ENCODE measurements at regions not wholly inside any gene's neighbourhood (a gene's known extent, or its start where the extent isn't known, plus 50 kb on each side); places are given as distances from the start of the nearest gene placed in this dataset.
"Not testable (repeated sequence)": the region's sequence is repeated elsewhere in the genome, so short reads cannot be mapped to it uniquely, and the experiment has no call there.

GRCh38 chr5:100694100-100694499 lies 158.9 kb downstream of the FAM174A start:
- DNase-seq: no peak

- DNase-seq: no peak
Measured at GRCh38 chr5:100697970-100698369, 162.8 kb downstream of the FAM174A start.

- DNase-seq: no peak
Measured at GRCh38 chr5:100706776-100707175, 171.6 kb downstream of the FAM174A start.

- no peak for DNase-seq
Measured at GRCh38 chr5:100708645-100709171, 173.5 kb downstream of the FAM174A start.

DNA sequence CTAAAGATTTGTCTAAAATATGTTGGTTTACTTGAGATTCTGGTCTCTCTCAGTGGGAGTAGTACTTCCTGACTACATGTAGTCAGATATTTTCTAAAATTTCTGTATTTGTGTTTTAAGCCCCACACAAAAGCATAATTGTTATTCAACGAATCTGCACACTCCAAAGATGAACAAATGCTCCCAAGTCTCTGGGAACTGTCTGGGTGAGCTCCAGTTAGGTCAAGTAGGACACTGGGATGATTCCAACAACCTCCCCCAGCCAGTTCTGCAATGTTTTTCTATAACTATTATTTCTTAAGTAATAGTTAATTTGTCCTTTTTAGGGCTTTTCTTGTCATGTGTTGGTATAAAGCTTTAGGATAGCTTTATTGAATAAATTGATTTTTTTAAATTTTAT lies 174.6 kb downstream of the FAM174A start:
- DNase-seq: no peak

DNA sequence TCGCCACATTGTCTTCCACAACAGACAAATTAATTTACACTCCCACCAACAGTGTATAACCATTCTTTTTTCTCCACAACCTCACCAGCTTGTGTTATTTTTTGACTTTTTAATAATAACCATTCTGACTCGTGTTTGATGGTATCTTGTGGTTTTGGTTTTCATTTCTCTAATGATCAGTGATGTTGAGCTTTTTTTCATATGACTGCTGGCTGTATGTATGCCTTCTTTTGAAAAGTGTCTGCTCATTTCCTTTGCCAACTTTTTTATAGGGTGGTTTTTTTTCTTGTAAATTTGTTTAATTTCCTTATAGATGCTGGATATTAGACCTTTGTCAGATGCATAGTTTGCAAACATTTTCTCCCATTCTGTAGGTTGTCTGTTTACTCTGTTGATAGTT lies 179.6 kb downstream of the FAM174A start:
- DNase-seq: not testable (repeated sequence)

DNA sequence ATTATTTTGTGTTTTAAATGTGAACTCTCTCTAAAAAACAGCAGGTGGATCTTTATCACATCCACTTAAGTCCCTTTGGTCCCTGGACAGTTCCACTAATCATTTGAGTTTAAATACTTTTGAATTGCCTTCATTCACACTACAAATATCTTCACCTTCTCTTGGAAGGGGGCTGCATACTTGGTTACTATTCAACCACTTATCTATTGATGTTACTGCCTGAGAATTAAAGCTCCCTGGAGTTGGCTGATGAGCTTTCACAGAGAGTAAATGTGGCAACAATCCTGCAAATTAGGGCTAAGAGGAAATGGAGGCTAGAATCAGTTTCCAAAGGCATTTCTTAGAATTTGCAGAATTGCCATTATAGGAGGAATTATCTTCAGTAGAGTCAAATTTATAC lies 180.4 kb downstream of the ST8SIA4 start:
- DNase-seq: no peak

DNA sequence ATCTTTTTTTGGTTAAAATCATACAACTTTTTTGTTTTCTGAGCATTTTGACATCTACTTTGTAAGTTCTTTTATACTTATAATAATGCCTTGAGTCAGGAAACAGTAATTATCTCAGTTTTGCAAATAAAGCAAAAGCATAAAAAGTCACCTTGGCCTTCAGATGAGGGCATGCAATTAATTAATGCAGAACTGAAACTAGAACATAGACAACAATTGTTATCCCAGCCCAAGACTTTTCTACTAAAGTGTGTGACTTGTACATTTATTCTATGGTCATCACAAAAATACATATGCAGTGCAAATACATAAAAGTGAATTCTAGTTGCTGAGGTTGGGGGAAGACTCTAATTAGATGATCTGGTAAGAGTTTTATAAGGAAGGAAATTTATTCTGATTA lies 179.9 kb downstream of the ST8SIA4 start:
- DNase-seq: no peak

DNA sequence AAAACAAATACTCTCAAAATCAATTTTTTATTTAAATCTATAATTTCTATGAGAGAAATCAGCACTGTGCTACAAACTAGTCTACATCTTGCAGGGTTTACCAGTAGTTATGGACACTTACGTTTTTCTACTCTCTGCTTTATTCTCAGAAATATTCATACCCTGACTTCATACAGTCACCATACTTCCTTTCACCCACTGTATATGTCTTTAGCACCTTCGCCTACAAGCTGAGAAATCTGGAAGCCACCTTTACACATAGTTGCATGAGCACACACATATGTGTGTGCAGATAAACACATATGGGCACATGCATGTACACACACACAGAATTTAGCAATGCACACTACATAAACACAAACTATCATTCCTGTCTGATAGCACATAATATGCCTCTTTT lies 177.0 kb downstream of the ST8SIA4 start:
- DNase-seq: no peak

DNA sequence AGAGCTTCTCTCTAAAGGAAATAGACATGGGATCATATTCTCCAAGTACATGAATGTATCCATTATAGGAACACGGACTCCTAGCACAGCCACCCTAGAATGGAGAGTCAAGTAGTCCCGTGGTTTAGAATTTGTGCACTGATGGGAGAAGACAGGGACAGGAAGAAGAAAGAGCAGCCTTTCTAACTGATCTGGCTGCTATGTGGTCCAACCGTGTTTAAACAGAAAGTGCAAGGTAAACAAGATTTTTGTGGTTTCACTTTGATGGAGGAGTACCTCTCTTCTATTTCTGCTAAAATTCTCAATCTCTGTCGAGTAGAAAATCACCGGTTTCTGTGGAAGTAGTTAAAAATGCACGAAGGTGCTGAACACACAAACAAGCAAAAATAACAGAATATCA lies 171.3 kb downstream of the ST8SIA4 start:
- no peak for DNase-seq

- no peak for DNase-seq
Measured at GRCh38 chr5:100746730-100747129, 156.4 kb downstream of the ST8SIA4 start.

DNA sequence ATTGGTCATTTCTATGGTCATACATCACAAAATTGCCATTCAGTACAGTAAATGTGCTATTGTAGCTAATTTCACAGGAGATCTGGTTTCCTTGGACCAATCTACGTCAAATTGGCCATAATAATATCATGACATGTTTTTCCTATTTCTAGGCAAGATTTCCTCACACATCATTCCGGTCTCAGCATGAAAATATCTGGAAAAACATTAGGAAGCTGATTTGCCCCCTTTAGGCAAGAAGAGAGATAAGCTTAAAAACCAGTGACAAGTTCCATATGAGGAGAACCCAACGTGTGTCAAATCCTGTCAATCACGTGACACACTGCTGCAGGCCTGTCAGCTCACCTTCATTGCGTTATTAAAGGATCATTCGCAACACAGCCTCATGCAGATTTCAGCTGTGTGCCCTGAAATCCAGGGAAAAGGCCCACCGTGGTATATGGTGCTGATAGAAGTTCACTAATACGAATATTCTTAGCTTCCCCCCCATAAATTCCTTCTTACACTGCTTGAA lies 153.3 kb downstream of the ST8SIA4 start:
- no peak for DNase-seq

DNA sequence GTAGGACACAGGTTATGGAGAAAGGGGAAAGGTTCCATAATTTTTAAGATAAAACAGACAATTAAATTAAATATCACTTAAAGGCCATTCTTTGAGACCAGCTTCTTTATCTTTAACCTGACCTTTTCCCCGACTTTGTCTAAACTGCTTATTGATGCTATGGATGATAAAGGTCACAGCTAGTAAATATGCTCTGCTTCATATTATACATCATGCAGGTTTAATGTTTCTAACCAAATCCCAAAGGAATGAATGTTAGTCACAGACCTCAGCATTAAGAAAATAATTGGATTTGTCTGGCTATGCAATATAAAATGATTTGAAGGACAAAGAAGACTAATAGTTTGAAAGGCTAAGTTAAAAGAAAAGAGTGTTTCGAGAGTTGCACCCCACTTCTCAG lies 147.6 kb downstream of the ST8SIA4 start:
- DNase-seq: no peak
